ENCODE measurements at regions not wholly inside any gene's neighbourhood (a gene's known extent, or its start where the extent isn't known, plus 50 kb on each side); places are given as distances from the start of the nearest gene placed in this dataset.

DNA sequence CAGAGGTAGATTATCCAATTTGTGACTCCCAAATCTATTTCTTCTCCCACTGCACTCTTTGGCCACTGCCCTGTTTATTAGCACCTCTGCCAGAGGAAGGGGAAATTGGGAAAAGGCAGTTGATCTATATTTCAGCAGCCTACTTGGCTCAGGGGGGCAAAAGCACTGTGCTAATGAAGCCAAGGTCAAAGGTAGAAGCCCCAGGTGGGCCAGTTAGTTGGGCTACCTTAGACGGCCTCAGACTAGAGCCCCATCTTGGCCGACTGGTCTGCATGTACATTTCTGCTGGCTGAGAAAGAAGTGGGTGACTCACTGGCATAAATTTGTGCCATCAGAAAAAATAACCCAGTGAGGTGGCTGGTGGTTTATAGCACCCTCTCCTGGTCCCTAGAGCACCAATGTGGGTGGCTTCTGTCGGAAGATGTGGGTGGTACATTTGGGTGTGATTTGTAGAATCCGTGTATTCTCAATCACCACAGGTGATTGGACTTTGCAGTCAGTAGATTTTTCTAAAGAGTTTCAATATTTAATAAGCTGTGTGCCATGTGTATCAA, 293.3 kb upstream of the MKI67 start:
- intact Hi-C loops (cut with micrococcal nuclease), result no loop called here

DNA sequence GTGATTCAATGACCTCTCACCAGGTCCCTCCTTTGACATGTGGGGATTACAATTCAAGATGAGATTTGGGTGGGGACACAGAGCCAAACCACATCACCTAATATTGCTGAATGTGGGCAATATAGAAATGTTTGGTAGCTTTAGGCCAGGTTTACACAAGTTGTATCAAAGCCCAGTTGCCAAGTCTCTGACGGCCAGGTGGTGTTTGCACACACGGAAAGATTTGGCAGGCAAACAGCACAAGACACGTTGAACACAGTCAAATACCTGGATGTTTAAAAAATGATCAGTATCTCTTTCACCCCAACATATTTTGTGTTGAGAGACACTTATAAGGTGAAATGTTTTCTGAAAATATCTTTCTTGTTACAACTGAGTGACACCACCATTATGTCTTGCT, 294.4 kb upstream of the MKI67 start:
- intact Hi-C loops (cut with micrococcal nuclease), result no loop called here

DNA sequence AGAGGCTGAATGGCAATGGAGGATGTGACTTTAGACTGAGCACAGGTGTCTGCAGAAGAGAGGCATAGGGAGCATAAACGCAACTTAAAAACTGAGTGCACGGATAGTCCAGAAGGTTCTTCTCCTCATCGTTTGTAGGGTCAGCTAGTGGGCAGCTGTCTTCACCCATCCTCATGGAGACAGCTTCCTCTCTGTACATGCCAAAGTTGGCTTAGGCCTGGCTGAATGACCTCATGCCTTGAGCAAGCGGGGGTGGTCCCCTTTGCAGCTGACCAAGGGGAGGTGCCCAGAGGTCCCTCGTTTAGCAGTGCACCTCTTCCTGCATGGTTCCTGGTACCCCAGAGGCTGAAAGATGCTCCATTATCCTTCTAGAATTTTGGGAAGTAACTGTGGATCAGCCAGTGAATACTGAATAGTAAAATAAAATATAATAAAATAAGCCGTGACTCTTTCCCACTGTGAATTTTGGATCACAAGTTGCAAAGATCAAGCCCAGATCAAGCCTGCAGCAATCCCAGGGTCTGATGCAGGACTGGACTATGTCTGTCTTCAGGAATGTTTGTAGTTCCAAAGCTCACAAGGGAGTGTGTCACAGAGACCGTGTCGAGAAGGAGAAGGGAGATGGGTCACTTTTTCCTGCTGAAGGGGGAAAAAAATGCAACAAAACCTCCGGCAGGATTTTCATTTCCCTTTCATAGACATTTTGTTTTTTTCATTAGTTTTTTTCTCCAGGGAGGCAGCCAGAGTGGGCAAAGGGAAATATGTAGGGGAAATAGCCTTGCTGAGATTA, 295.3 kb upstream of the MKI67 start:
- intact Hi-C loops (cut with micrococcal nuclease), result no loop called here

- intact Hi-C loops (cut with micrococcal nuclease), result no loop called here
These were observed 296.0 kb upstream of the MKI67 start for GRCh38 chr10:128422190-128422589.

- intact Hi-C loops (cut with micrococcal nuclease), result no loop called here
These were observed 296.8 kb upstream of the MKI67 start for GRCh38 chr10:128422999-128423398.

- intact Hi-C loops (cut with micrococcal nuclease), result no loop called here
These were observed 303.1 kb upstream of the MKI67 start for GRCh38 chr10:128429321-128429720.

DNA sequence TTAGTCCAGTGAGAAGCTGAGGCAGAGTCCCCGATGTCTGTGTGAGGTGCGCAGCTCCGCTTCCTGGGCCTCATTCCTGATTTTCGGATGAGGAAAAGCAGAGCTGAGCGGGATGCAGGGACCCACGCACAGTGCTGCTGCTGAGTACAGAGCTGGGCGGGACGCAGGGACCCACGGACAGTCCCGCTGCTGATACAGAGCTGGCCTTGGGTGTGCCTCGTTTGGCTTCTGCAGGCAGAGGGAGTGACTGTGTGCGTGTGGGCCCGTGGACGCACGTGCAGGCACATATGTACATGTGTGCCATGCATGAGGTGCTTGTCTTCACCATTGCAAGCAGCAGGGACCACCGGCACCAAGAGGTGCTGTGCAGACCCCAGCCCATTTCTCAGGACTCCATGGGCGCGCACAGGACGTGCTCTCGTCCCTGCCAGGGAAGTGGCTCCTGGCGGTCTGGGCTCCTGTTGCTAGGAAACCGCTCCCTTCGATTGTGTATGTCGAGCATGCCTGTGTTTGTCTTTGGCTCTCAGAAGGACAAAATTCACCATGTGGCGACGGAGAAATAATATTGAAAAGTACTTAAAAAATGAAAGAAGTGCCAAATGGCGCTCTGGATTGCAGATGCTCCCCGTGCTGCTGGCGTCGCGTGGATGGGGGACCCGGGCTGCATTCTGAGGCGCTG, 303.8 kb upstream of the MKI67 start:
- intact Hi-C loops (cut with micrococcal nuclease), result no loop called here

GRCh38 chr10:128431083-128431482, 304.9 kb upstream of the MKI67 start:
- intact Hi-C loops (cut with micrococcal nuclease), result no loop called here

DNA sequence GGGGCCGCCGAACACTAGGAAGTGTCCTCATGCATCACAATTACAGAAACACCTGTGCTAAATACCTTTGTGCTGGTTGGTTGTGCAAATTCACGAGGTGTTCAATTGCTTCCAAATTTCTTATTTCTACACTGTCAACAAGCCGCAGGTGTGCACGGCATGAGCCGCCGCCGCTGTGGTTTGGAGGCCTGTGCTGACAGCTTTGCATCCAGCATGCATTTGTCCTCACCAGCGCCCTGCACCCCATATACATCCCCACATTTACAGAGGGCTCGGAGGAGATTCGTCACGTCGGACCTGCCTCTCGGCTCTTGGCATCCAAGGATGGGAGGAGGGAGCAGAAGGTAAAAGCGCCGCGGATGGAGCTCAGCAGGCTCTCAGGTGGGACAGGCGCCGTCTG, 305.3 kb upstream of the MKI67 start:
- intact Hi-C loops (cut with micrococcal nuclease), result no loop called here

DNA sequence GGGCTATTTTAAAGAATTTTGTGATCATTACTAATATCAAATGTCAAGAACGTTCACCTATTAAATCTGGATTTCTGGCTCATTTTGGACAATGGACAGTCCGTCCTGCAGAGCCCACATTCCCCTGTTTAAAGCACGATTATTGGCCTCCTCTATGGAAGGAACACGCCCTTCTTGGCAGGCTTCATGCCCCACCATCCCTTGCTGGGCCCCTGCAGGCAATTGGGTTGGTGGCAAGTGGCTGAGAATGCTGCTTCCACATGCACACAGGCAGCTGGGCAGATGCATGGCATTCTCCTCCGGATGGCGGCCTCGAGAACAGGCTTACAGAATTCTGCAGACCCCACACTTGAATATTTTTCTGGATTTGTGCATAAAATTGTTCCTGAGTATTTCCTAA, 305.8 kb upstream of the MKI67 start:
- intact Hi-C loops (cut with micrococcal nuclease), result no loop called here

DNA sequence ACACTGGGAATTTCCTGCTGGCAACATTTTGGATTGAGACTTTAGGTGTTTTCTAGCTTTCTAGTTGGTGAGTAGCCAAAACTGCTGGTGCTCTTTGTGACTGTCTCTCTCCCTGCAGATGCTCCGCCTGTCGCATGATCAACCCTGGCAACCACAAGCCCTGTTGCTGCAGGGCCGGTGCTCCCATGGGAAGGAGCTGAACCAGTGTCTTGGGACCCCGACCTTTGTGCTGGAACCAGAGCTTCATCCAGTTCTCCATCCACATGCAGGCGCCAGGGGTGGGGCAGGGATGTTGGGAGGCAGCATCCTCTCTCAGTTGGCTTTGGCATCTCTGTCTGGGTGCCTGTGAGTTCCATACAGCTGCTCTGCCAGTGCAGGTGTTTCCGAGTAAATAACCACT, 306.2 kb upstream of the MKI67 start:
- intact Hi-C loops (cut with micrococcal nuclease), result no loop called here

GRCh38 chr10:128435811-128436210, 309.6 kb upstream of the MKI67 start:
- intact Hi-C loops (cut with micrococcal nuclease), result no loop called here

GRCh38 chr10:128437786-128438345, 311.6 kb upstream of the MKI67 start:
- intact Hi-C loops (cut with micrococcal nuclease), result no loop called here

- intact Hi-C loops (cut with micrococcal nuclease), result no loop called here
These were observed 312.3 kb upstream of the MKI67 start for GRCh38 chr10:128438417-128439063.

GRCh38 chr10:128440513-128441160, 314.4 kb upstream of the MKI67 start:
- intact Hi-C loops (cut with micrococcal nuclease), result no loop called here

DNA sequence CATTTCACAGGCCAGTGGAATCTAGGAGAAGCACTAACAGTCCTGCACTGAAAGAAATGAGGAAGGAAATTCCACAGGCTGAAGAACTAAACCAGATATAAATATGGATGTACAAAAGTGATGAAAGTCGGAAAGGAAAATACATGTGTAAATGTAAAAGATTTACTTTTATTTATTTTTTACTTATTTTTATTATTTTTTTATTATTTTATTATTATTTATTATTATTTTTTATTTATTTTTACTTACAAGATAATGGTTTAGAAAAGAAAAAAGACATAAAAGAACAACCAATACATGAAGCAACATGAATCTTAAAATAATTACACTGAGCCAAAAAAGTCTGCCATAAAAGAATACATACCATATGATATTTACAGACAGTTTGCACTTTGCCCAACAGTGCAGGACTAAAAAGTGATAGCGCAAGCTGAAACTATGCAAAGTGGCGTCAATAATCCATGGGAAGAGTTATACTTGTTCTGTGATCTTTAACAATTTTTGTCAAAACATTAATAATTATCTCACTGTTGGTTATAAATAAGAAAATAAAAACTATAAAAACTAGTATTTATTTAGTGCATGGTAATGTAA, 317.8 kb upstream of the MKI67 start:
- intact Hi-C loops (cut with micrococcal nuclease), result no loop called here

GRCh38 chr10:128448796-128449195, 322.6 kb upstream of the MKI67 start:
- intact Hi-C loops (cut with micrococcal nuclease), result no loop called here

GRCh38 chr10:128451879-128452278, 325.7 kb upstream of the MKI67 start:
- intact Hi-C loops (cut with micrococcal nuclease), result no loop called here

DNA sequence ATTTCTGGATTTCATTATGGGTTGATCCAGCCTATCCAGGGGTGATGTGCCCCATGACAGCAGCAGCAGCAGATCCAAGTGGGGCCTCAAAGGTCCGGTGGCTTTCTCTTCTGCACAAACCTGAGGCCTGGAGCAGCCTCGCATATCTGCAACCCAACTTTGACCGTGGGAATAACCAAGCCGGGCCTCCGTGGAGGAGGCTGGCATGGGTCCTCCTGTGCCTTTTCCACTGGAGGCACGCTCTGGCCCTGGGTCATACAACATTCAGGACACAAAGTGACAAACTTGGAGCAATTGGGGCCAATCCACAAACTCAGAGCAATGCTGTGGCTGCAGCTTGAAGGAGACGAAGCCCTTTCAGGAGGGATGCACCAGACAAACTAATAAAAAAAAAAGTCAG, 330.0 kb upstream of the MKI67 start:
- intact Hi-C loops (cut with micrococcal nuclease), result no loop called here

DNA sequence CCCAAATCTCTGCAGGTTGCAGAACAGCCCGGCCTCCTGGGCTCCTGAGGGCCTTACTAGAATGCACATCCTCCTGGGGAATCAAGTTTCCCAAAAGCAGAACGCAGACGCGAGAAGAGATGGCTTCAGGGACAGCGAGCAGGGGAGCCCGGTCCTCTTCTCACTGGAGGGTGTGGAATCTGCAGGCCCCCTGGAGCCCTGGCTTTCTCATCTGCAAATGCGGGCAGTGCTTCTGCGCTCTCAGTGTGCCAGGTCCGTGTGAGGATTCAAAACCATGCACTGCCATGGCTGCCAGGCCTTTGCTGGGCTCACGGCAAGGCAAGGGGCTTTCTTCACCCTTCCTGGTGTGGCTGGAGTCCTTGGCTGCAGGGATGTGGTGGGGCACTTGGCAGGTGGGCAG, 330.9 kb upstream of the MKI67 start:
- intact Hi-C loops (cut with micrococcal nuclease), result no loop called here

DNA sequence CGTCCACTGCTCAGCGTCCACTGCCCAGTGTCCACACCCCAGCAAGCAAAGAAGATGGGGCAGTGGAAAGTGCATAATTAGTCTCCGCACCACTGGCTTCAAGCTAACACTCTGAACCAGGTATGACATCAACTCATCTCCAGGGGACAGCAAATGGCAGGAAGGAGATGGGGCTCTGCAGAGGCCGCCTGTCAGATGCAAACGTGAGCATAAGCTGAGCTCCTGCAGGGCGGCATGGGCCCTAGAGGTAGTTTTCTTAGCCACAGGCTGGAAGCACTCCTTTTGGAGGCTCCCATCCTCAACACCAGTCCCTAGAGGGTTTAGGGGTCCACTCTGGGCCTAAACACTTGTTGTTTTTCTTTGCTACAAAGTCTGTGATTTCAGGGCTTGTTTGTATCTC, 335.8 kb upstream of the MKI67 start:
- intact Hi-C loops (cut with micrococcal nuclease), result no loop called here
